AG09319 (cell line): ENCODE measurements at regions not wholly inside any gene's neighbourhood (a gene's known extent, or its start where the extent isn't known, plus 50 kb on each side); places are given as distances from the start of the nearest gene placed in this dataset.
"Not testable (repeated sequence)": the region's sequence is repeated elsewhere in the genome, so short reads cannot be mapped to it uniquely, and the experiment has no call there.

Source experiments
- DNase-seq: peaks from one replicate; pipeline ENCODE4 v3.0.0-alpha.2; 2010; ENCODE audit warnings: low read depth; ENCODE audit errors: extremely low read depth
- TF ChIP-seq, protein P1 (sequence below): IDR thresholded peaks from 2 replicates; pipeline ENCODE4 v1.5.1; 2011; ENCODE audit warnings: low read depth, mild to moderate bottlenecking, inconsistent platforms, low read length, moderate library complexity

DNA sequence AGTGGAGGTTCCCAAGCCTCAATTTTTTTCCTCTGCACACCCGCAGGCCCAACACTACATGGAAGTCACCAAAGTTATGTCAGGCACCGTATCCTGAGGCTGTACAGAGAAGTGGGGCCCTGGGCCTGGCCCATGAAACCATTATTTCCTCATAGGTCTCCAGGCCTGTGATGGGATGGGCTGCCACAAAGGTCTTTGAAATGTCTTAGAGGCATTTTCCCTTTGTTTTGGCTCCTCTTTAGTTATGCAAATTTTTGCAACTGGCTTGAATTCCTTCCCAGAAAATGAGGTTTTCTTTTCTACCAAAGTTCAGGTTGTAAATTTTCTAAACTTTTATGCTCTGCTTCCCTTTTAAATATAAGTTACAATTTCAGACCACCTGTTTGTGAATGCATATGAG, 365.2 kb downstream of the HGF start:
- TF ChIP-seq, protein P1, sequence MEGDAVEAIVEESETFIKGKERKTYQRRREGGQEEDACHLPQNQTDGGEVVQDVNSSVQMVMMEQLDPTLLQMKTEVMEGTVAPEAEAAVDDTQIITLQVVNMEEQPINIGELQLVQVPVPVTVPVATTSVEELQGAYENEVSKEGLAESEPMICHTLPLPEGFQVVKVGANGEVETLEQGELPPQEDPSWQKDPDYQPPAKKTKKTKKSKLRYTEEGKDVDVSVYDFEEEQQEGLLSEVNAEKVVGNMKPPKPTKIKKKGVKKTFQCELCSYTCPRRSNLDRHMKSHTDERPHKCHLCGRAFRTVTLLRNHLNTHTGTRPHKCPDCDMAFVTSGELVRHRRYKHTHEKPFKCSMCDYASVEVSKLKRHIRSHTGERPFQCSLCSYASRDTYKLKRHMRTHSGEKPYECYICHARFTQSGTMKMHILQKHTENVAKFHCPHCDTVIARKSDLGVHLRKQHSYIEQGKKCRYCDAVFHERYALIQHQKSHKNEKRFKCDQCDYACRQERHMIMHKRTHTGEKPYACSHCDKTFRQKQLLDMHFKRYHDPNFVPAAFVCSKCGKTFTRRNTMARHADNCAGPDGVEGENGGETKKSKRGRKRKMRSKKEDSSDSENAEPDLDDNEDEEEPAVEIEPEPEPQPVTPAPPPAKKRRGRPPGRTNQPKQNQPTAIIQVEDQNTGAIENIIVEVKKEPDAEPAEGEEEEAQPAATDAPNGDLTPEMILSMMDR: no peak
- DNase-seq: no peak

GRCh38 chr7:81402227-81402626, 367.6 kb downstream of the HGF start:
- DNase-seq: no peak
- TF ChIP-seq, protein P1: no peak

DNA sequence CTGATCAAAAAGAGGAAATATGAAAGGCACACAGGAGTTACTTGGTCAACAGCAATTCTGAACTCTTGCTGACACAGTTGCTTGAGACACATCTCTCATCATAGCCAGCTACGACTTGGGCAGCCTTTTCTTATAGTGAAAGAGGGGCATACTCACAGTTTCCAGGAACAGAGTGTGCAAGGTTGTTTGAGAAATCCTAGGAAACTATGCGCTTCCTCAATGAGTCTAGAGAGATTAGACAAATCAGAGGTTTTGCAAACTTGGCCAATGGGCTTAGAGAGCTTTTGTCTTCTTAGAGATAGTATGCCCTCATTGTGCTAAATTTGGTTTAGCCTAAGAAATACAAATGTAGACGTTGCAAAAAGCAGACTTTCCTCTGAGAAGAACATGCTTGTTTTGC, 370.4 kb downstream of the HGF start:
- TF ChIP-seq, protein P1: no peak
- no peak for DNase-seq

DNA sequence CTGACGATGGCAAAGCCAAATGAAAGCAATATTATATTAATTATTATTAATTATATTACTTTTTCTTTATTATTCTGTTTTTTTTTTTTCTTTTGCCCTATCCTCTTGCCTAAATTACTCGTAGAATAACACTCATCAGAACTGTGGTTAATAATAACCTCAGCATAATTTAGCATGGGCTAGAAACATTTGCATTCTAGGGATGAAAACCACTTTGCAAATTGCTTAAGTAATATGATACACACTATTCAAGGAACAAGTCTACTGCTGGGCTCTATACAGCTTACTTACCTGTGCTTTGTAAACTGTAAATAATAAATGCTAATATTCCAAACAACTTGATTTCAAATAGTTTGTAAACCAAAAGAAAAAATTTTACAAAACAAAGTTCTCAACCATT, 375.8 kb downstream of the HGF start:
- DNase-seq: no peak
- TF ChIP-seq, protein P1: no peak

DNA sequence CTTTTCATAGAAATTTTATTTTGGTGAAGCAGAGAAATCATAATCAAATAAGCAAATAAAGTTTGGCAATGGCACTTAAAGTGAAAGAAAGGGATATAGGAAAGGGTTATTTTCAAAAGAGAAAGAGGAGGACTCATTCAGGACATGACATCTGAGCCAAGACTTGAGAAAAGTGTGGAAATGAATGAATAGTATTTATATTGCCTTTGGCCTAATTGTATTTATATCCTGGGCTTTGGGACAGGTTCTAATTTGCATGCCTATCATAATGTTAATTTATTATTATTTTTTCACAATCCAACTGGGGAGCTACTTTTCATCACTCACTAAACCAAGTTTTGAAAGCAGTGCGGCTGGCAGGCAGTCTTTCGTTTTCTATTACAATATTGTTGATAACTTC, 376.8 kb downstream of the HGF start:
- TF ChIP-seq, protein P1: no peak
- no peak for DNase-seq

DNA sequence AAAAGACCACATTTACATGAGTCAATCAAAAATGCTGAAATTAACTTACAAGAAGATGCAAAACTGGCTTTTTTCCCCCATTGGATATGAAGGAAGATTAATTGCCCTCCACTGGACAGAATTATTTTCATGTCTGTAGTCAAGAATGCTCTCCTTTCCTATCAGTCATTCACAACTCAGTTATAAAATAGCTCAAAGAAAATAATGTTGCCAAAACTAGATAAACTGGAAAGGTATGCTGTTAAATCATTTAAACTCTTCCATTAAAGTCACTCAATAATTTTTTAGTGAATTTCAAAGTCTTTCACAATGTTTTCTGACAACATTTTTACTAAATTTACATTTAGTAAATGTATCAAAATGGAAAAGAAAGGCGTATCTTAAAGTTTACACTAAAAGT, 384.5 kb downstream of the HGF start:
- DNase-seq: no peak

GRCh38 chr7:81383846-81384245, 386.0 kb downstream of the HGF start:
- DNase-seq: no peak
- TF ChIP-seq, protein P1: no peak

More for the DNA sequence above, 384.5 kb downstream of the HGF start:
- TF ChIP-seq, protein P1: no peak

- not testable (repeated sequence) for DNase-seq
These were observed 395.2 kb downstream of the HGF start for GRCh38 chr7:81374641-81375040.
